ENCODE measurements at regions not wholly inside any gene's neighbourhood (a gene's known extent, or its start where the extent isn't known, plus 50 kb on each side); places are given as distances from the start of the nearest gene placed in this dataset.
"Not testable (repeated sequence)": the region's sequence is repeated elsewhere in the genome, so short reads cannot be mapped to it uniquely, and the experiment has no call there.

- Mint-ChIP-seq H3K27me3 (ENCODE audit: low read depth) (no peaks in the 10 kb centered on the region), H3K27ac (no peak overlapping the region), H3K4me3 (no peak overlapping the region), H3K4me1 (ENCODE audit: low read depth) (no peaks in the 10 kb centered on the region), H3K36me3 (ENCODE audit: insufficient read depth in 2 of 2) (no peaks in the 10 kb centered on the region), H3K9me3 (peaks cover 12 to 13% of the 10 kb centered on the region in 2 donors)
- no peak for ATAC-seq (replicated peaks in 1 of 2)
- DNase-seq, result no peak
These were observed 307.1 kb upstream of the RRP15 start for GRCh38 chr1:217977943-217978342.

- Mint-ChIP-seq H3K4me3 (no peak overlapping the region), H3K27ac (no peak overlapping the region), H3K9me3 (peaks cover 10 to 14% of the 10 kb centered on the region in 2 donors), H3K36me3 (ENCODE audit: insufficient read depth in 2 of 2) (no peaks in the 10 kb centered on the region), H3K4me1 (ENCODE audit: low read depth) (no peaks in the 10 kb centered on the region), H3K27me3 (ENCODE audit: low read depth) (no peaks in the 10 kb centered on the region)
- DNase-seq (no peak), ATAC-seq (replicated peaks in 1 of 2) (no peak)
These were observed 303.7 kb upstream of the RRP15 start for GRCh38 chr1:217981430-217981829.

GRCh38 chr1:217982331-217983050 is 302.6 kb upstream of the RRP15 start:
- DNase-seq (no peak), ATAC-seq (replicated peaks in 1 of 2) (no peak)
- H3K27me3 Mint-ChIP-seq (ENCODE audit: low read depth), result no peaks in the 10 kb centered on the region
- H3K36me3 Mint-ChIP-seq (ENCODE audit: insufficient read depth in 2 of 2), result no peaks in the 10 kb centered on the region
- H3K9me3 Mint-ChIP-seq, result peaks cover 10 to 14% of the 10 kb centered on the region in 2 donors
- H3K27ac Mint-ChIP-seq, result no peak overlapping the region
- H3K4me1 Mint-ChIP-seq (ENCODE audit: low read depth), result no peaks in the 10 kb centered on the region
- H3K4me3 Mint-ChIP-seq, result no peak overlapping the region

GRCh38 chr1:217983051-217983375 is 302.1 kb upstream of the RRP15 start:
- ATAC-seq (replicated peaks in 1 of 2) (no peak), DNase-seq (no peak)
- no peak overlapping the region for H3K4me3 Mint-ChIP-seq
- H3K27ac Mint-ChIP-seq, result no peak overlapping the region
- H3K4me1 Mint-ChIP-seq (ENCODE audit: low read depth), result no peaks in the 10 kb centered on the region
- H3K36me3 Mint-ChIP-seq (ENCODE audit: insufficient read depth in 2 of 2), result no peaks in the 10 kb centered on the region
- H3K27me3 Mint-ChIP-seq (ENCODE audit: low read depth), result no peaks in the 10 kb centered on the region
- peaks cover 10 to 14% of the 10 kb centered on the region in 2 donors for H3K9me3 Mint-ChIP-seq

- ATAC-seq (replicated peaks in 1 of 2), result no peak
- Mint-ChIP-seq H3K27ac (no peak overlapping the region), H3K4me3 (no peak overlapping the region), H3K36me3 (ENCODE audit: insufficient read depth in 2 of 2) (no peaks in the 10 kb centered on the region), H3K4me1 (ENCODE audit: low read depth) (no peaks in the 10 kb centered on the region), H3K27me3 (ENCODE audit: low read depth) (no peaks in the 10 kb centered on the region), H3K9me3 (peaks cover 6 to 7% of the 10 kb centered on the region in 2 donors)
- DNase-seq, result no peak
These were observed 299.5 kb upstream of the RRP15 start for GRCh38 chr1:217985641-217986040.

GRCh38 chr1:217989510-217989909 is 295.6 kb upstream of the RRP15 start:
- no peak for ATAC-seq (replicated peaks in 1 of 2)
- Mint-ChIP-seq H3K27ac (no peak overlapping the region), H3K9me3 (peaks cover 4 to 7% of the 10 kb centered on the region in 2 donors)

GRCh38 chr1:217993439-217993838 is 291.7 kb upstream of the RRP15 start:
- ATAC-seq (replicated peaks in 1 of 2) (no peak), DNase-seq (no peak)
- Mint-ChIP-seq H3K9me3 (peaks cover 0 to 4% of the 10 kb centered on the region in 2 donors), H3K36me3 (ENCODE audit: insufficient read depth in 2 of 2) (no peaks in the 10 kb centered on the region), H3K27me3 (ENCODE audit: low read depth) (no peaks in the 10 kb centered on the region), H3K27ac (no peak overlapping the region), H3K4me1 (ENCODE audit: low read depth) (no peaks in the 10 kb centered on the region), H3K4me3 (no peak overlapping the region)

More at GRCh38 chr1:217989510-217989909, 295.6 kb upstream of the RRP15 start:
- H3K27me3 Mint-ChIP-seq (ENCODE audit: low read depth), result no peaks in the 10 kb centered on the region
- H3K4me3 Mint-ChIP-seq, result no peak overlapping the region
- DNase-seq, result no peak
- no peaks in the 10 kb centered on the region for H3K36me3 Mint-ChIP-seq (ENCODE audit: insufficient read depth in 2 of 2)
- no peaks in the 10 kb centered on the region for H3K4me1 Mint-ChIP-seq (ENCODE audit: low read depth)

GRCh38 chr1:218008296-218008695 is 276.8 kb upstream of the RRP15 start:
- not testable (repeated sequence) for H3K27ac Mint-ChIP-seq; ATAC-seq (replicated peaks in 1 of 2); H3K36me3 Mint-ChIP-seq (ENCODE audit: insufficient read depth in 2 of 2); H3K4me3 Mint-ChIP-seq; H3K9me3 Mint-ChIP-seq; H3K4me1 Mint-ChIP-seq (ENCODE audit: low read depth); H3K27me3 Mint-ChIP-seq (ENCODE audit: low read depth); DNase-seq

- H3K4me1 Mint-ChIP-seq (ENCODE audit: low read depth), result not testable (repeated sequence)
These were observed 270.0 kb upstream of the RRP15 start for GRCh38 chr1:218015106-218015505.

GRCh38 chr1:218024211-218024720 is 260.8 kb upstream of the RRP15 start:
- Mint-ChIP-seq H3K4me1 (ENCODE audit: low read depth) (no peaks in the 10 kb centered on the region), H3K27ac (no peak overlapping the region)

More at GRCh38 chr1:218015106-218015505, 270.0 kb upstream of the RRP15 start:
- not testable (repeated sequence) for H3K9me3 Mint-ChIP-seq; H3K27ac Mint-ChIP-seq; DNase-seq; ATAC-seq (replicated peaks in 1 of 2); H3K27me3 Mint-ChIP-seq (ENCODE audit: low read depth); H3K36me3 Mint-ChIP-seq (ENCODE audit: insufficient read depth in 2 of 2); H3K4me3 Mint-ChIP-seq

GRCh38 chr1:218025454-218025853 is 259.6 kb upstream of the RRP15 start:
- no peaks in the 10 kb centered on the region for H3K36me3 Mint-ChIP-seq (ENCODE audit: insufficient read depth in 2 of 2)
- no peak overlapping the region for H3K4me3 Mint-ChIP-seq
- no peak overlapping the region for H3K27ac Mint-ChIP-seq
- ATAC-seq (replicated peaks in 1 of 2), result no peak
- no peaks in the 10 kb centered on the region for H3K4me1 Mint-ChIP-seq (ENCODE audit: low read depth)
- H3K9me3 Mint-ChIP-seq, result peaks cover 4 to 6% of the 10 kb centered on the region in 2 donors
- DNase-seq, result no peak
- no peaks in the 10 kb centered on the region for H3K27me3 Mint-ChIP-seq (ENCODE audit: low read depth)

More at GRCh38 chr1:218024211-218024720, 260.8 kb upstream of the RRP15 start:
- DNase-seq (no peak), ATAC-seq (replicated peaks in 1 of 2) (no peak)
- H3K36me3 Mint-ChIP-seq (ENCODE audit: insufficient read depth in 2 of 2), result no peaks in the 10 kb centered on the region
- no peaks in the 10 kb centered on the region for H3K27me3 Mint-ChIP-seq (ENCODE audit: low read depth)
- no peak overlapping the region for H3K4me3 Mint-ChIP-seq
- peaks cover 5% of the 10 kb centered on the region in 2 donors for H3K9me3 Mint-ChIP-seq

- DNase-seq (no peak), ATAC-seq (replicated peaks in 1 of 2) (no peak)
- Mint-ChIP-seq H3K9me3 (peaks cover 4 to 7% of the 10 kb centered on the region in 2 donors), H3K27me3 (ENCODE audit: low read depth) (no peaks in the 10 kb centered on the region), H3K4me1 (ENCODE audit: low read depth) (no peaks in the 10 kb centered on the region), H3K36me3 (ENCODE audit: insufficient read depth in 2 of 2) (no peaks in the 10 kb centered on the region), H3K27ac (no peak overlapping the region), H3K4me3 (no peak overlapping the region)
These were observed 257.9 kb upstream of the RRP15 start for GRCh38 chr1:218027152-218027551.

GRCh38 chr1:218030846-218031245 is 254.2 kb upstream of the RRP15 start:
- DNase-seq, result no peak
- Mint-ChIP-seq H3K27ac (no peak overlapping the region), H3K27me3 (ENCODE audit: low read depth) (no peaks in the 10 kb centered on the region), H3K4me3 (no peak overlapping the region), H3K36me3 (ENCODE audit: insufficient read depth in 2 of 2) (no peaks in the 10 kb centered on the region), H3K4me1 (ENCODE audit: low read depth) (no peaks in the 10 kb centered on the region), H3K9me3 (peaks cover 0 to 4% of the 10 kb centered on the region in 2 donors)
- ATAC-seq (replicated peaks in 1 of 2), result no peak

GRCh38 chr1:218031901-218032300 is 253.2 kb upstream of the RRP15 start:
- Mint-ChIP-seq H3K4me3 (no peak overlapping the region), H3K27ac (no peak overlapping the region), H3K9me3 (peaks cover 0 to 4% of the 10 kb centered on the region in 2 donors), H3K27me3 (ENCODE audit: low read depth) (no peaks in the 10 kb centered on the region), H3K36me3 (ENCODE audit: insufficient read depth in 2 of 2) (no peaks in the 10 kb centered on the region), H3K4me1 (ENCODE audit: low read depth) (no peaks in the 10 kb centered on the region)
- ATAC-seq (replicated peaks in 1 of 2), result no peak
- no peak for DNase-seq
